ENCODE measurements at regions not wholly inside any gene's neighbourhood (a gene's known extent, or its start where the extent isn't known, plus 50 kb on each side); places are given as distances from the start of the nearest gene placed in this dataset.
"Not testable (repeated sequence)": the region's sequence is repeated elsewhere in the genome, so short reads cannot be mapped to it uniquely, and the experiment has no call there.

GRCh38 chr11:86873573-86874083 lies 73.3 kb downstream of the PRSS23 start:
- no peak for TF ChIP-seq CTCF (IDR thresholded peaks at IDR 0.05)
- H3K4me1 Mint-ChIP-seq (ENCODE audit: unreplicated experiment): peaks cover 34% of the 10 kb centered on the region
- DNase-seq (ENCODE audit: extremely low spot score, unreplicated experiment): no peak
- no peaks in the 10 kb centered on the region for H3K9me3 Mint-ChIP-seq (ENCODE audit: unreplicated experiment)
- no peak overlapping the region for H3K4me3 Mint-ChIP-seq (ENCODE audit: unreplicated experiment)
- H3K27ac Mint-ChIP-seq (ENCODE audit: unreplicated experiment): peak overlapping the region; percentile 8
- H3K27me3 Mint-ChIP-seq (ENCODE audit: unreplicated experiment): no peaks in the 10 kb centered on the region
- peaks cover 6% of the 10 kb centered on the region for H3K36me3 Mint-ChIP-seq (ENCODE audit: unreplicated experiment)

GRCh38 chr11:86874304-86875056 lies 74.1 kb downstream of the PRSS23 start:
- Mint-ChIP-seq H3K9me3 (ENCODE audit: unreplicated experiment) (no peaks in the 10 kb centered on the region), H3K4me3 (ENCODE audit: unreplicated experiment) (no peak overlapping the region), H3K36me3 (ENCODE audit: unreplicated experiment) (peaks cover 9% of the 10 kb centered on the region), H3K27ac (ENCODE audit: unreplicated experiment) (no peak overlapping the region), H3K4me1 (ENCODE audit: unreplicated experiment) (peaks cover 32% of the 10 kb centered on the region), H3K27me3 (ENCODE audit: unreplicated experiment) (no peaks in the 10 kb centered on the region)
- no peak for DNase-seq (ENCODE audit: extremely low spot score, unreplicated experiment)
- TF ChIP-seq CTCF (IDR thresholded peaks at IDR 0.05): no peak

- Mint-ChIP-seq H3K9me3 (ENCODE audit: unreplicated experiment) (no peaks in the 10 kb centered on the region), H3K4me1 (ENCODE audit: unreplicated experiment) (peaks cover 13% of the 10 kb centered on the region), H3K4me3 (ENCODE audit: unreplicated experiment) (no peak overlapping the region), H3K27me3 (ENCODE audit: unreplicated experiment) (no peaks in the 10 kb centered on the region), H3K36me3 (ENCODE audit: unreplicated experiment) (peaks cover 9% of the 10 kb centered on the region), H3K27ac (ENCODE audit: unreplicated experiment) (no peak overlapping the region)
- DNase-seq (ENCODE audit: extremely low spot score, unreplicated experiment): no peak
- TF ChIP-seq CTCF (IDR thresholded peaks at IDR 0.05): no peak
Measured at GRCh38 chr11:86876716-86877234, 76.4 kb downstream of the PRSS23 start.

DNA sequence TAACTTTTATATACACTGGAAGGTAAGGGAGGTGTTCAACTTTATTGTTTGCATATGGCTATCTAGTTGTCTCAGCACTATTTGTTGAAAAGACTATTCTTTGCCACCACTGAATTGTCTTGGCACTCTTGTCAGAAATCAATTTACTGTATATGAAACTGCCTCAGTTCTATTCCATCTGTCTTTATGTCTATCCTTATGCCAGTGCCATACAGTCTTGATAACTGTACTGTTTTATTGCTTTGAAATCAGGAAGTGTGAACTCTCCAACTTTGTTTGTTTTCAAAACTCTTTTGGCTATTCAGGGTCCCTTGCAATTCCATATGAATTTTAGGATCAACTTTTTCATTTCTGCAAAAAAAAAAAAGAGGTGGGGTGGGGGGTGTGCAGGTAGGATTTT lies 77.2 kb downstream of the PRSS23 start:
- DNase-seq (ENCODE audit: extremely low spot score, unreplicated experiment): no peak
- Mint-ChIP-seq H3K9me3 (ENCODE audit: unreplicated experiment) (no peaks in the 10 kb centered on the region), H3K4me1 (ENCODE audit: unreplicated experiment) (peaks cover 6% of the 10 kb centered on the region), H3K4me3 (ENCODE audit: unreplicated experiment) (no peak overlapping the region), H3K27ac (ENCODE audit: unreplicated experiment) (no peak overlapping the region), H3K27me3 (ENCODE audit: unreplicated experiment) (no peaks in the 10 kb centered on the region), H3K36me3 (ENCODE audit: unreplicated experiment) (peaks cover 9% of the 10 kb centered on the region)
- TF ChIP-seq CTCF (IDR thresholded peaks at IDR 0.05): no peak

DNA sequence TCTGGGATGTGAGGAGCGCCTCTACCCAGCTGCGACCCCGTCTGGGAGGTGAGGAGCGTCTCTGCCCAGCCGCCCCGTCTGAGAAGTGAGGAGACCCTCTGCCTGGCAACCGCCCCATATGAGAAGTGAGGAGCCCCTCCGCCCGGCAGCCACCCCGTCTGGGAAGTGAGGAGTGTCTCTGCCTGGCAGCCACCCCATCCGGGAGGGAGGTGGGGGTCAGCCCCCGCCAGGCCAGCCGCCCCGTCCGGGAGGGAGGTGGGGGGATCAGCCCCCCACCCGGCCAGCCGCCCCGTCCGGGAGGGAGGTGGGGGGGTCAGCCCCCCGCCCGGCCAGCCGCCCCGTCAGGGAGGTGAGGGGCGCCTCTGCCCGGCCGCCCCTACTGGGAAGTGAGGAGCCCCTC lies 76.0 kb downstream of the FZD4 start:
- H3K4me3 Mint-ChIP-seq (ENCODE audit: unreplicated experiment); DNase-seq (ENCODE audit: extremely low spot score, unreplicated experiment); H3K27me3 Mint-ChIP-seq (ENCODE audit: unreplicated experiment); H3K4me1 Mint-ChIP-seq (ENCODE audit: unreplicated experiment); H3K9me3 Mint-ChIP-seq (ENCODE audit: unreplicated experiment); H3K27ac Mint-ChIP-seq (ENCODE audit: unreplicated experiment): not testable (repeated sequence)
- peaks cover 13% of the 10 kb centered on the region for H3K36me3 Mint-ChIP-seq (ENCODE audit: unreplicated experiment)

All from osteocyte (in vitro differentiated cells).